ENCODE measurements at regions not wholly inside any gene's neighbourhood (a gene's known extent, or its start where the extent isn't known, plus 50 kb on each side); places are given as distances from the start of the nearest gene placed in this dataset.

DNA sequence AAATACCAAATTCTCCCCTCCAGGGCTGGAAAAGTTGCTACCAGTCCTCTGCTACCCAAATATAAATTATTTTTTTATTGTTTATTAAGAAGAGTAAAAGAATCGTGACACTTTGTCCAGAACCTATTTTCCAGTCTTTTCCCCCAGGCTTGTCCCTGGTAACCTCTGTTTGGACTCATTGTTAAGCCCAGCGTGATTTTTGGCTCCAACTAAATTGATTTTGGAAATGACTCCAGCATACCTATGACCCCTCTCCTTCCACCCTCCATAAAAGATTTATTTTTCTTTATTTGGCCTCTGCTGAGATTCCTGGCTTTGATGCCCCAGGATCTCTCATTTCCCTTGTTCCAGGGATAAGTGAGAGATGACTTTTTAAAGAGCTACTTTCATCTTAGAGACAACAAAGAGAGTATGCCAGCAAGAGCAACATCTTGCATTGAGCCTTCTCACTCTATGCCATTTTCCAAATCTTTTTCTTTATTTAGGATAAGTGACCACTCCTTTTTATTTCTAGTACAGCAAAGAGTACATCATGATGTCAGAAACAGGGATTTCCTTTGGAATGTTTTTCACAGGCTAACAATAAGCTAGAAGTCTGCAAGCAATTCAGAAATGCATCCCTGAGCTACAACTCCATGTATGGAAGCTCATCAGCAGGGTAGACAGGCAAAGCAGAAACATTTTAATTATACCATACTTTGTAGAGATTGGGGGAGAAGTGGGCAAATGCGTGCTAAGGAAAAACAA, 75.8 kb downstream of the DAD1 start:
- DNase-seq: no peak

DNA sequence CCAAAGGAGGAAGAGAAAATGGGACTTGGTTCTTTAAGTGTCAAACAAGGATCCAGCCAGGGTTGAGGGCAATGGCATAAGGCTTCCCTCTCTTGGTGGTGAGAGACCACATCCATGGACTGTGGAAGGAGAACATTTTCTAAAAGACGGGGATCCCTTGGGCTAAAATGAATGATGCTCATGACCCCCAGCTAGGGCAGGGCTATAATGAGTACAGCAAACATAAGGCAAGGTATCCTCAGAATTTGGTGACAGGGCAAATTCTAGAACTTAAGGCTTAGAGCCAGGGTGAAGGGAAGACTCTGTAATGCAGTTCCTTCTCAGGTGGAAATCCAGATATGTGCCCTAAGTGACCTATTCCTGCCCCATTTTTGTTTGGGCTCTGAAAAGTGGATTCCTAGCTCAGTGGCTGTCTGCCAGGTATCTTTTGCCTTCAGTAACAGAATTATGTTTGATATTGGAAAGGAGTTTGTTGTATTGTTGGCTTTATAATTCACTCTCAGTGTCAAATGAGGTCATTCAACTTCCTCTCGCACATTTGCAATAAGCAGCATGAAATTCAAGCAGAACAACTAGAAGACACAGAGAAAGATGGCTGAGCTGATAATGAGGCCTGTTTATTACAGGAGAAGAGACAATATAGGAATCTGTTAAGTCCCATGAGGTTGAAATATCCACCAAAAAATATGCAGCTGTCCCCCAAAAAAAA, 76.8 kb downstream of the DAD1 start:
- DNase-seq: no peak

DNA sequence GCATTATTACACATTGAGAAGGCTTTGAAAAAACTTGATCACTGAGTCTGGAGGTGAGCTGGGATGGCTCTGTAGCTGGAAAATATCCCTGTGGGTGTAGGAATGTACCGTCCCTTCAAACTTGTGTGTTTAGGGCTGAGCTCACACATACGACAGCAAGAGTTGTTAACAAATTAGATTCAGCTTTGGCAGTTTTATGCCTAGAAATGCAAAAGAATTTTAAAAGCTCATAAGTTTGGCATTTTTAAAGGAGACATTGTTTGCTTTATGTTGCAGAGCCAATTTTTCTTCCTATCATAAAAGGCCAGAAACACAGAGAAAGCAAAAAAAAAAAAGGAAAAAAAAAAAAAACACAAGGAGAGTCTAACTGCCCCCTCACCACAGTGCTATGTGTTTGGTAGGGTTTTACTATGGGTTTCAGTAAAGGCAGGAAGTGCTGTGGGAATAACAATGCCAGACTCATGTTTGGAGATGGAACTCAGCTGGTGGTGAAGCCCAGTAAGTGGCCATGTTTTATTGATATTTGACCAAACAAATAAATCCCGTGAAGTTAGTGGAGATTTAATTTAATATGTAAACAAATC, 78.4 kb downstream of the DAD1 start:
- no peak for DNase-seq

DNA sequence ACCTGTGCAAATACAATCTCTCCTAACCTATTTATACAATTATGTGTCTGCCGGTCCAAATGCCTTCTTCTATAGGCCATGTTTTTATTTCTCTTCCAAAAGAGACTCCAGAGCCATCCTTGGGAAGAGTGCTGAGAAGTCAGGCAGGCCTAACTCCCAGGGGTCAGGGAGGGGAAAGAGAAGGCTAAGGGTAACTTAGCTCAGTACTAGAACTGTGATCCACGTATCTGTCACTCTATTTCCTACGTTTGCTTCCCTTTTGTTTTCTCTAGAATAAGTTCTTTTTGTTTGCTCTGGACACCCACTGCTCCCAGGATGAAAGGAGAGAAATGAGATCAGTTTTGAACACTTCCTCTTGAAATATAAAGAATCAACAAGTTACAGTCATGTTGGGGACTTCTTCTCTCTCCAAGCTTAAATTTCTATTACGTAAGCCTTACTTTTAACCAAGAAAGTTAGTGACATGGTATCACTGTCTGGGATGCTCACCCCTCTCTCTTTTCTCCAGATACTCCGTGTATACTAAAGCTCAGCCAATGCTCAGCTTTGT, 79.2 kb downstream of the DAD1 start:
- no peak for DNase-seq

DNA sequence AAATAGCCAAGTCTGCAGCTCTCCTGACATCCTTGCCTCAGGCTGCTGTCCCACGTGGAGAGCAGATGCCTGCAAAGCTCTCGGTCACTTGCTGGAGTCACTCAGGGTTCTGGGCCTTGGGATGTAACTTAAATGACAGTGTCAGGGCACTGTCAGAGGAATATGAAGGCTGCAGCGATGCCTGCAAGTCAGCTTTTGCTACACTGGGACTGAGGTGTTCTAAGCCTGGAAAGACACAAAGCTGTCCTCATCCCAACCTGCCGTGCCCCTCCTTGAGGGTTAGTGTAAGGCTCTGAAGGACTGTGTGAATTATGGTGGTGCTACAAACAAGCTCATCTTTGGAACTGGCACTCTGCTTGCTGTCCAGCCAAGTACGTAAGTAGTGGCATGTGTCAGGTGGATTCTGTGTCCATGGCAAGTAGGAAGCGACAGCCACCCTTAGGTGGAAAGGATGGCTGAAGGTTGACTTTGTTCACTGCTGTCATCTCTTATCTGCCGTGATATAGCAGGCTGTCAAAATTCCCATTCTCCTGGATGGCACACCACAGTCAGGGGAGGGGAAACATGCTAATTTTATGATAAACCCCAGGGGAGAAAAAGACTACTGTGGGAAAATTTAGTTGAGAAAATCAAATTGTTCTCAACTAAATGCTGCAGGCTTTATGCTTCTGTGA, 79.9 kb downstream of the DAD1 start:
- DNase-seq: no peak

DNA sequence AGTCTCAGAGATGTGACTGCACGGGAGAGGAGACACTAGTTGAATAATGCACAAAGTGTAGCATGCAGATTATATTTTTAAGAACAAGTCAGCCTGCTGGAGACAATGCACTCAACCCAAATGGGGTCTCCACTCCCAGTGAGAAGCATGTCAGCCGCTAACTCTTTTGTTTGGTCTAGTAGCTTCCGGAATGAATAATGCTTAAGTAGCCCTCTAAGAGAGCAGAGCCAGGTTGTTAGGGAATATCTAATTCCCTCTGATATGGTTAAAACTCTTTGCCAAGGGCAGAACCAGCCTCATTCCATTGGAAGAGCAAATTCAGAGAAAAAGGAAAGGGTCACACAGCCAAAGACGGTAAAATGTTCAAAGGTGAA, 80.4 kb downstream of the DAD1 start:
- no peak for DNase-seq

DNA sequence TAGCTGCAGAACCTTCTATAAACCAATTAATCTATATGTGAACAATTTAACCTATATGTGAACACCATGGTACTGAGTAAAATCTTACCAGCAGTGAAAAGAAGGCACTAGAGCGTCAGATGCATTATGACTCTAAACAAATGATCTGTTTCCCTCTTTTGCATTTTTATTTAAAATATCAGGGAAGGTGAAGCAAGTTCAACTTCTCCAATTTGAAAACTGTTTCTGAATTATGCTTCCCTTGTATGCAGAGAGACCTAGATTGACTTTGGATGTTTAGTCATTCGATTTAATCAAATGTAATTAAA, 80.9 kb downstream of the DAD1 start:
- no peak for DNase-seq

DNA sequence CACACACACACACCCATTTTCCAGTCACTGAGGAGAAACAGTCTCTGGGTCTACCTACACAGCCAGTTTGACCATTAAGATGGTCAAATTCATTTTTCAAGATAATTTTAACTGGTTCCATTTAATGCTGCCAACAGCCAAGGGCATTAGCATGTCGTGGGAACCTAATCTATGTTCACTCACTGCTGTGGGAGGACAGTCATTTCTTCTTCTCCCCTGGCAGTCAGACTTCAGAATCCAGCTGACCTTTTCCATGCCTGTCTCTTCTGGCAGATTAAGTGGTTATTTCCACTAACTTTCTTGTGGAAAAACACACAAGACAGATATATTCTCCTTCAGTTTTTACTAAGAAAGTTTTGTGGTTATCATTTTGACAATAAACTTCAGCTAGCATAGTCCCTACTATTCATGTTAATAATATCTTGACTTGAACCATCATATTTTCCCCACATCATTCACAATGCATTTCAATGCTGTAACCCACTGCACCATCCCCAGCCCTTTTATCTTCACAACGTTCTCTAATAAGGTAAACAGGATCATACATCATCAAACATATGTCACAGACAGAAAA, 82.2 kb downstream of the DAD1 start:
- DNase-seq: no peak

DNA sequence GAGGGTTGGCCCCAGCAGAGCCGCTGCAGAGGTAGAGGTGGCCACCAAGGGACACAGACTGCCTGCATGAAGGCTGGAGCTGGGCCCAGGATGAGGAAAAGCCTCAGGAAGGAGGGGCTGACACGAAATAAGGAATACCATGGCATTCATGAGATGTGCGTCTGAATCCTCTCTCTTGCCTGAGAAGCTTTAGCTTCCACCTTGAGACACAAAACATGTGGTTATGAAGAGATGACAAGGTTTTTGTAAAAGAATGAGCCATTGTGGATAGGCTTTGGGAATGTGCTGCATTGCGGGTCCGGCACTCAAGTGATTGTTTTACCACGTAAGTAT, 82.7 kb downstream of the DAD1 start:
- DNase-seq: no peak

DNA sequence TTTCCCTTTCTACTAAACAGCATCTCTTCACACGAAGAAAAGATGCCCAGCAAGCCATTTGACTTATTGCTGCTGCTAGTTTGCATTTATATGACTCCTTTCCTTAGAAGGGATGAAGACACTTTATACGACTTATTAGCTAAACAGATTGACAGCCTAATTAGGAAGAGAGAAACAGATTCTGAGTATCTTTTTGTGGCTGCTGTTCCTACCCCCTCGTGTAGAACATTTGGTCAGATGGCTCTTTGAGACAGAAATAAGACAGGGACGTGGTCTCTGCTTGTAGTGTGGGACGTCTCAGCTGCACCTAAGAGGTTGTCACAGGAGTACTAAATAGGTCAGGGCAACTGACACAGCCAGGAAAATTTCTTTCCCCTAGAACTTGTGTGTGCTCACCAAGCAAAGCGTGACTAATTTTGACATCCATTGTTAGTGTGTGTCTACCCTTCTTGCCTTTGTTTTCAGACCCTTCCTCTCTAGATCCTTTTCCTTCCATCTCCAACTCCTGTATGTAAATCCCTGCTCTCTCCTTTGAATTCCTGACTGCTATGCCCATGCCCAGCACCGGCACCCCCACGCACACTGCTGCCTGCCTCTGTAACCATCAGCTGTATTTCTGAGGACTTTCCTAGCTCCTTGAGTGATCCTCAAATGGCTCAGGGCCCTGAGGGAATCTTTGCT, 83.2 kb downstream of the DAD1 start:
- peak; percentile 52 for DNase-seq

DNA sequence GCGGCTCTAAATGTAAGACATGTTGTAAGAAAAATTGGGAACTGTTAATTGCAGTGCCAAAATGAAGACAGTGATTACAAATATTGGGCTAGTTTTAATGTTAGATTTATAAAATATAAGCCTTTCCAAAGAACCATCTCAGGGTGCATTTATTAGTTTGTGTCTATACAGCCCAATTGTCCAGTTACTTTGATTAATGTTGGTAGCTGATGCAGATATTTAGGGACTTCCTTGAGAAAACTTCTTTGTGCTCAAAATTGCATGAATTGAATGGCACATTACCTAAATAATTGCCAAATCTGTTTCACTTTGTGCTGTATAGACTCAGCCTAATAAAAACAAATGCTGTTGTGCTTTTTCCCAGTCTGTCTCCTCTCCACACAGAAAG, 83.7 kb downstream of the DAD1 start:
- DNase-seq: no peak

DNA sequence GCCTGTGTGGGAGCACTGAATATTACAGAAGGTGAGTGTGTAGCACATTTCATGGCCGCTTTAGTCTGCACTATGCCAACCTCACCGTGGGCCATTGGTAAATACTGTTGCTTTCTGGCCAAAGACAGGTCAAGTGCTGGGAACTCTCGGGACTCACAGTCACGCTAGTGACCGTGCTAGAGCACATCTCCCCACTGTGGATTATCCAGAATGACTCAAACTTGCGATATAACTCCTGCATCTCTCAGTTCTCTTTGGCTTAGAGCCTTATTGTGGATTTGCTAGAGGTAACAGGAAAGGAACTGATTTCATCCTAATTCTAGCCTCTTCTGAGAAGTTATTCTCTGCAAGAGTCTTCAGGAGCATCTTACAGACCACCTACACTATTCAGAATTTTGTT, 86.5 kb downstream of the DAD1 start:
- no peak for DNase-seq

DNA sequence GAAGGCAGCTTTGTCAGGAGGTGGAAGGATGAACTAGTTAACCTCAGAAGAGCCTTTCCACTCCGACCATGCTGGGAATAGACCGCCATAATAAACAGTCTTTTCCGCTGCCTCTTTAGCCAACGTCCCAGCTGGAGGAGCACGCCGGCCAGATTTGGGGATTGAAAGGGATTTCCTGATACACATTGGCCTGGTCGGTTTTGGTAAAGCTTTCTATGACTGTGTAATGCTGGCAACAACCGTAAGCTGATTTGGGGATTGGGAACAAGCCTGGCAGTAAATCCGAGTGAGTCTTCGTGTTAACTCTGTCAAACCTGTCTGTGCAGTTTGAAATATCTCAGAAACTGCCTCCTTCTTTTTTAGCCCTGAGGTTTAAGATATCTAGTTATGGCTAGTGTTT, 87.0 kb downstream of the DAD1 start:
- DNase-seq: no peak

DNA sequence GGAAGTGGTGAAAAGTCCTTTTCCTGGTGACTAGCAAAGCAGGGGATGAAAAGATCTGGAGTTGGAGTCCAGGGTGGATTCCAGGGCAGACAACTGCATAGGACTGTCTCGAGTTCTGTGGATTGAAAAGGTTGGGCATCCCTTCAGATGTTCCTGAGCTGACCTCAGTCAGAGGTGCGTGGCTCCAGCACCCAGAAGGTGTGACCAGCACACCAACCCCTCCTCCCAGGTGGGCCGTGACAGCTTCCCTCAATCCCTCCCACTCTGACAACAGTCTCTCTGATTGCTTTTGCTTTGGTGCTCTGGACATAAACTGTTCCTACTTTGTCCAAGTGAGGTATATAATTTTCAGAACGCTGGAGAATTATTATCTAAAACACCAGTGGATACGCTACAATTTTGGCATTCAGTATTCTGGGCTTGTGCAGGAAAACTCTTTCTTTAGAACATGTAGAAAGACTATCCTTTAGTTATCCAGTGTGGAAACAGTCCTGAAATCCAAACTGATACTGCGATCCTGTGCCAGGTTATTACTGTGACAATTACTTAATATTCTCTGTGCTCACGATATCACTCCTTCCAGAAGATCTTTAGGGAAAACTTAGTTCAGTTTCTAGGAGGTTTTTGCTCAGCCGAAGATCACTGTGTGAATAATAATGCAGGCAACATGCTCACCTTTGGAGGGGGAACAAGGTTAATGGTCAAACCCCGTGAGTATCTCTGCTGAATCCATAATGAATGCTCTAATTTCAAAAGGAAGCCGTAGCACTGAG, 87.9 kb downstream of the DAD1 start:
- no peak for DNase-seq

DNA sequence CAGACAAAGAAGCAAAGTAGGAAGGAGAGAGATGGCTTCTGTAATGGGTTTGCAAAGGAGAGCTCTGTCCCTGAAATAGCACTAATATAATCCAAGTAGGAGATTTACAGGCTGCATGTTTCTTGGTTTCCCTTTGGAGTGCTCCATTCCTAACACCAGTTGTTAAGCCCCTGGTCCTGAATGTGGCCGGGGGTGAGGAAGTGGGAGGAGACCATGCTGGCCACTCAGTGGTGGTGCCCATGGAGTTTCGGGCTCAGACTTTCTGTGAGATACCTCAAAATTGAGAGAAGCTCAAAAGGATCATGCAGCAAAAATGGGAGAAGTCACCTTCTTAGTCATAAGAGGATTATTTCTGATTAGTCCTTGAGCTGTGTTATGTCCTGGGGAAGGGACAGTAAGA, 88.5 kb downstream of the DAD1 start:
- no peak for DNase-seq

DNA sequence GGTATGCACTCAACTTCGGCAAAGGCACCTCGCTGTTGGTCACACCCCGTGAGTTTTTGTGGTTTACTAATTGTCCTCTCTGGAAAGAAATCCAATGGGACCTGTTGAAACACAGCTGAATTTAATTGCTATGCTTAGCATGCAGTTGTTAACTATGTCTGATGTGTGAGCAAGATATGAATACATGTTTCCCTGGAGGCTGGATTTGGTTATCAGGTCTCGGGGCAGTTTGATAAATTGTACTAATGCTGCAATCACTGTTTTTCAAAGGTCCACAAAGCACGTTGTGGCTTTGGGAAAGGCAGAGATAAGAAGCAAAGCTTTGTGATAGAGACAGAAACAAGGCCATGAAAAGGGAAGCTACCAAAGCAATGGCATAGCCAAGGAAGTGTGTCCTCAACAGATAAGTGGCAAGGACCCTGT, 91.3 kb downstream of the DAD1 start:
- no peak for DNase-seq

DNA sequence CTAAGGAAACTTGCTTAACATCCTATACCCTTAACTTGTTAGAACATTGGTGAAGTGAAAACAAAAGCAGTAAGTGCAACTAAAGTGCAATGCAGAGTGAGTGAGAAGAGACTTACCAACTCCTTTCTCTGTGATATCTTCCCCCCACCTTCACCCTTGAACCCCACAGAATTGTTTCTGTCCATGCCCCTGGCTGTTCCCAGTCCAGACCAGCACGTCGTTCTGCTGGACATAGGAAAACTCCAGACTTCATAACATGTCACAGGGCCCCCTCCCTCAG, 91.9 kb downstream of the DAD1 start:
- DNase-seq: no peak

DNA sequence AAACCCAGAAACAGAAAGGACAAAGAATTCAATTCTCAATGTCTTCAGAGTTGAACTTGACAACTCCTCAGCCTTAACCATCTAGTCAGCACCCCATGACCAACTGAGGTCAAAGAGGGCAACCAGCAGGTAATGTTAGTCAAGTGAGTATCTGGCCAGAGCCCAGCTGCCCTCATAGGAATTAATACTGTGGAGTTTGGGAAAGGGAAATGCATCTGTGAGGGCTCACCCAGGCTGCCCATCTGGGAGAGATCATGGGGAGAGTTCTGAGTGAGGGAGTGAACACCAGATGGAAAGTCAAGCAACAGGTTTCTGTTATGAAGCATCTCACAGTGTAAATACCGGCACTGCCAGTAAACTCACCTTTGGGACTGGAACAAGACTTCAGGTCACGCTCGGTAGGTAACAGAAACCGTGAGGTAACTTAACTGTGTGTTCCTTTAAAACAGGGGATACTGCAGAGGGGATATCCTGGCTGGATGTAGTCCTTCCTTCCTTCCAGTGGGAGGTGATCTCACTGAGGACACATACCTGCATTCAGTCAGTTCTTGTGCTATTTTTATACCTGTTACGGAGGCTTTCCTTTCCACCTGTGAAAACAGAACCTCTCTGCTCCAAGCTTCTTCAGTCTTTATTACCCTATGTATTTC, 94.4 kb downstream of the DAD1 start:
- no peak for DNase-seq

DNA sequence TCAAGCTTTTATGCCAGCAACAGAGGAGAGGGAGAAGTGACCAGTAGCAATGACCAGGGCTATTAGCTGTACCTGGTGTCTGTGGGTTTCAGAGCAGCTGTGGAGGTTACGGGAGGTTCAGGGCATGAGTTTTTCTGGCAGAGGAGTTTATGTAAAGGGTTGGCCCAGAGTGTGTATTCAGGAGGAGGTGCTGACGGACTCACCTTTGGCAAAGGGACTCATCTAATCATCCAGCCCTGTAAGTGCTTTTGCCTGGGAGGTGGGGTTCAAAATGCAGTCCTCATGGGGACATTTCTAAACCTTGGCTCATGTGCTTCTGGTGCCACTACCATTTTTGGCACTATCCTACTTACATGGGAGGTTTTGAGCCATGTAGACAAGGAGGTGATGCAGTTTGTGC, 95.3 kb downstream of the DAD1 start:
- no peak for DNase-seq

DNA sequence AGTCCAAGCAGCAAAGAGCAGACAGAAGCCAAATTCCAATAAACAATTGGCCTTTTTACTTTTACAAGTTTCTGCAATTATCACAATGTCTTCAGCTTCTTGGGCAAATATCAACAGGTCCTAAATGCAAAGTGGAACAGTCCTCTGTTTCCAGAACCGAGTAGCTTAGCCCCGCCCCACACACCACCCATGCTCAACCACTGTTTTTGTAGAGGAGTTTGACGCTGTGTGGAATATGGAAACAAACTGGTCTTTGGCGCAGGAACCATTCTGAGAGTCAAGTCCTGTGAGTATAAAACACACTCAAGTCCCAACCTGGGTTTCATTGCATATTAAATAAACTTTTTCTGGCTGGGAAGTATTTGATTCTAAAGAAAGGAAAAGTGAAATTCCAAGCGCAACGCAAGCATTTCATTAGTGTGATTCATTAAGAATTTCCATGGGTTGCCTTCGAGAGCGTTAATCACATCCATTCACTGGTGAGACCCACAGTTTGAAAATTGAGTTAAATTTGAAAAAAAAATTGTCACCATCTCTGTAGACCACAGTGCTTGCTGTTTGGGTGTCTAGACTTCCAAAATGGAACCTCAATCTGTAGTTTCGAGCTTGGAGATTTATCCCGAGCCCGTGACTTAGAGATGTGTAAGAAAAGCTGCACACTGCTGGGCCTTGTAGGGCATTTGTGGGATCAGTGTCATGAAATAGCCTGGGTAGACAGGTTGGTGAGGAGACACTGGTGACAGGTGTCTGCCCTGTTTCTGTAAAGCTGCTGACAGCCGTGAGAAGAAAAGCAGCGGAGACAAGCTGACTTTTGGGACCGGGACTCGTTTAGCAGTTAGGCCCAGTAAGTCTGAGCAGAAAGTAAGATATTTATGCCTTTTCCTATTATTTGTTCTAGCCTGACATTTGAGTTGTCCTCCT, 96.1 kb downstream of the DAD1 start:
- DNase-seq: no peak

All from retina (tissue), 1 donor.